HEK293 (cell line): ENCODE measurements at regions not wholly inside any gene's neighbourhood (a gene's known extent, or its start where the extent isn't known, plus 50 kb on each side); places are given as distances from the start of the nearest gene placed in this dataset.

Source experiments
- BCL11A ChIP-seq: fragments of 450-650 bp; formaldehyde crosslinking; IDR thresholded peaks from 2 replicates; pipeline ENCODE4 v1.5.1; 2016; ENCODE audit warnings: low read depth, missing biosample characterization, missing genetic modification characterization
- GLI4 ChIP-seq: fragments of 450-650 bp; formaldehyde crosslinking; IDR thresholded peaks from 2 replicates; pipeline ENCODE4 v1.5.1; 2016; ENCODE audit warnings: missing biosample characterization, missing genetic modification characterization
- PATZ1 ChIP-seq: fragments of 450-650 bp; formaldehyde crosslinking; IDR thresholded peaks from 2 replicates; pipeline ENCODE4 v1.5.1; 2016; ENCODE audit warnings: missing biosample characterization, missing genetic modification characterization
- SALL2 ChIP-seq: fragments of 450-650 bp; formaldehyde crosslinking; IDR thresholded peaks from 2 replicates; pipeline ENCODE4 v1.5.0; 2017; ENCODE audit warnings: missing biosample characterization, mild to moderate bottlenecking, missing genetic modification characterization, borderline replicate concordance
- SP3 ChIP-seq: fragments of 450-650 bp; formaldehyde crosslinking; IDR thresholded peaks from 2 replicates; pipeline ENCODE4 v1.5.1; 2016; ENCODE audit warnings: missing biosample characterization, missing genetic modification characterization
- ZNF140 ChIP-seq: fragments of 450-650 bp; formaldehyde crosslinking; IDR thresholded peaks from 2 replicates; pipeline ENCODE4 v1.5.1; 2016; ENCODE audit warnings: missing biosample characterization, missing genetic modification characterization
- ZNF248 ChIP-seq: fragments of 450-650 bp; formaldehyde crosslinking; IDR thresholded peaks from 2 replicates; pipeline ENCODE4 v1.5.1; 2017; ENCODE audit warnings: missing biosample characterization, missing genetic modification characterization
- ZNF354C ChIP-seq: fragments of 450-650 bp; formaldehyde crosslinking; IDR thresholded peaks from 2 replicates; pipeline ENCODE4 v1.5.1; 2016; ENCODE audit warnings: missing biosample characterization, missing genetic modification characterization, low read depth, borderline replicate concordance
- ZNF610 ChIP-seq: fragments of 450-650 bp; formaldehyde crosslinking; IDR thresholded peaks from 2 replicates; pipeline ENCODE4 v1.5.1; 2016; ENCODE audit warnings: missing biosample characterization, missing genetic modification characterization, borderline replicate concordance
- ZNF623 ChIP-seq: fragments of 450-650 bp; formaldehyde crosslinking; IDR thresholded peaks from 2 replicates; pipeline ENCODE4 v1.5.1; 2016; ENCODE audit warnings: missing biosample characterization, missing genetic modification characterization
- ZNF639 ChIP-seq: fragments of 450-650 bp; formaldehyde crosslinking; IDR thresholded peaks from 2 replicates; pipeline ENCODE4 v1.5.1; 2016; ENCODE audit warnings: missing biosample characterization, missing genetic modification characterization
- TF ChIP-seq, protein P1 (sequence below): fragments of 450-650 bp; formaldehyde crosslinking; IDR thresholded peaks from 2 replicates; pipeline ENCODE4 v1.5.1; 2016; ENCODE audit warnings: missing biosample characterization, missing genetic modification characterization
- TF ChIP-seq, protein P2 (sequence below): fragments of 450-650 bp; formaldehyde crosslinking; IDR thresholded peaks from 2 replicates; pipeline ENCODE4 v1.5.1; 2016; ENCODE audit warnings: missing biosample characterization, missing genetic modification characterization, low read depth

- no peak for TF ChIP-seq PATZ1 (tag by site-specific recombination)
- TF ChIP-seq, protein P1, sequence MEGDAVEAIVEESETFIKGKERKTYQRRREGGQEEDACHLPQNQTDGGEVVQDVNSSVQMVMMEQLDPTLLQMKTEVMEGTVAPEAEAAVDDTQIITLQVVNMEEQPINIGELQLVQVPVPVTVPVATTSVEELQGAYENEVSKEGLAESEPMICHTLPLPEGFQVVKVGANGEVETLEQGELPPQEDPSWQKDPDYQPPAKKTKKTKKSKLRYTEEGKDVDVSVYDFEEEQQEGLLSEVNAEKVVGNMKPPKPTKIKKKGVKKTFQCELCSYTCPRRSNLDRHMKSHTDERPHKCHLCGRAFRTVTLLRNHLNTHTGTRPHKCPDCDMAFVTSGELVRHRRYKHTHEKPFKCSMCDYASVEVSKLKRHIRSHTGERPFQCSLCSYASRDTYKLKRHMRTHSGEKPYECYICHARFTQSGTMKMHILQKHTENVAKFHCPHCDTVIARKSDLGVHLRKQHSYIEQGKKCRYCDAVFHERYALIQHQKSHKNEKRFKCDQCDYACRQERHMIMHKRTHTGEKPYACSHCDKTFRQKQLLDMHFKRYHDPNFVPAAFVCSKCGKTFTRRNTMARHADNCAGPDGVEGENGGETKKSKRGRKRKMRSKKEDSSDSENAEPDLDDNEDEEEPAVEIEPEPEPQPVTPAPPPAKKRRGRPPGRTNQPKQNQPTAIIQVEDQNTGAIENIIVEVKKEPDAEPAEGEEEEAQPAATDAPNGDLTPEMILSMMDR (tag by site-specific recombination), result no peak
- no peak for TF ChIP-seq GLI4 (tag by site-specific recombination)
- no peak for TF ChIP-seq ZNF354C (tag by site-specific recombination)
- TF ChIP-seq ZNF140, result no peak
- TF ChIP-seq BCL11A (tag by site-specific recombination), result no peak
- no peak for TF ChIP-seq SP3
- TF ChIP-seq ZNF610, result no peak
- TF ChIP-seq ZNF623 (tag by site-specific recombination), result no peak
- TF ChIP-seq ZNF248 (tag by site-specific recombination), result no peak
- no peak for TF ChIP-seq ZNF639 (tag by site-specific recombination)
- no peak for TF ChIP-seq SALL2 (tag by site-specific recombination)
- TF ChIP-seq, protein P2, sequence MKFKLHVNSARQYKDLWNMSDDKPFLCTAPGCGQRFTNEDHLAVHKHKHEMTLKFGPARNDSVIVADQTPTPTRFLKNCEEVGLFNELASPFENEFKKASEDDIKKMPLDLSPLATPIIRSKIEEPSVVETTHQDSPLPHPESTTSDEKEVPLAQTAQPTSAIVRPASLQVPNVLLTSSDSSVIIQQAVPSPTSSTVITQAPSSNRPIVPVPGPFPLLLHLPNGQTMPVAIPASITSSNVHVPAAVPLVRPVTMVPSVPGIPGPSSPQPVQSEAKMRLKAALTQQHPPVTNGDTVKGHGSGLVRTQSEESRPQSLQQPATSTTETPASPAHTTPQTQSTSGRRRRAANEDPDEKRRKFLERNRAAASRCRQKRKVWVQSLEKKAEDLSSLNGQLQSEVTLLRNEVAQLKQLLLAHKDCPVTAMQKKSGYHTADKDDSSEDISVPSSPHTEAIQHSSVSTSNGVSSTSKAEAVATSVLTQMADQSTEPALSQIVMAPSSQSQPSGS (tag by site-specific recombination), result no peak
Observed at GRCh38 chr15:69836526-69837230, 261.0 kb downstream of the TLE3 start.
